K562 (cell line): ENCODE measurements at regions not wholly inside any gene's neighbourhood (a gene's known extent, or its start where the extent isn't known, plus 50 kb on each side); places are given as distances from the start of the nearest gene placed in this dataset.

Experiments used
- ATAC-seq: fragments of 200-7000 bp; cut with Tn5 transposase; 3 replicates; pipeline ENCODE4 v1.9.1; 2020; ENCODE audit warnings: moderate library complexity
- BruUV-seq: library from RNA; stranded (reverse); fragments of 400-500 nt; replicated peaks from 2 replicates; lab custom pipeline; 2021; lab: Mats Ljungman, UMichigan
- CTCF ChIA-PET: fragments of 300-600 bp; formaldehyde crosslinking; extraction: SDS; loops from one replicate; lab custom pipeline; 2021; ENCODE audit warnings: low intra/inter-chr PET ratio; lab: Yijun Ruan, JAX
- POLR2A ChIA-PET: fragments of 300-600, 350-650 bp; sonication (Branson Sonifier 250); formaldehyde crosslinking; extraction: SDS; loops from one replicate; lab custom pipeline; 2021; ENCODE audit warnings: antibody characterized with exemption, inconsistent platforms; lab: Yijun Ruan, JAX
- DNase-seq, 4 experiments: peaks; one replicate each; pipeline versions ENCODE4 v3.0.0 to v3.0.0-alpha.2; 2011 to 2018; ENCODE audit warnings: low spot score in 3 of 4, mixed read lengths in 3 of 4; ENCODE audit errors: extremely low read depth in 1 of 4
- FAIRE-seq: peaks from 2 replicates; lab custom pipeline; 2011; peaks lifted over from hg19 to GRCh38; lab: Jason Lieb, UNC
- H2AFZ ChIP-seq: 2 replicates; pipeline ENCODE4 v1.6.0; 2011; ENCODE audit warnings: low read depth, low read length, control low read depth, inconsistent platforms
- H3K27ac ChIP-seq: fragments of 200-600 bp; 3 replicates; pipeline ENCODE4 v1.8.0; 2011; ENCODE audit warnings: low read depth, mild to moderate bottlenecking, control low read depth, inconsistent platforms, low read length, moderate library complexity, mixed read lengths; ENCODE audit errors: extremely low read depth
- H3K27me3 ChIP-seq, 2 experiments: fragments of 300-600 bp in 1 of 2; 2 replicates in 1 of 2; 3 replicates in 1 of 2; pipeline versions ENCODE4 v1.6.0 to v1.8.0; 2011; ENCODE audit warnings: inconsistent platforms in 2 of 2, low read length in 2 of 2, mild to moderate bottlenecking in 1 of 2, mixed read lengths in 1 of 2, moderate library complexity in 1 of 2; ENCODE audit not compliant: control insufficient read depth in 2 of 2, insufficient read depth in 2 of 2
- H3K36me3 ChIP-seq: fragments of 300-600 bp; 3 replicates; pipeline ENCODE4 v1.8.0; 2011; ENCODE audit warnings: mild to moderate bottlenecking, low read length, inconsistent platforms; ENCODE audit not compliant: control insufficient read depth, insufficient read depth
- H3K4me1 ChIP-seq, 2 experiments: fragments of 200-600 bp in 1 of 2; replicated peaks in 1 of 2; 2 replicates in 1 of 2; 3 replicates in 1 of 2; pipeline versions ENCODE4 v1.5.1 to v1.8.0; 2011; ENCODE audit warnings: inconsistent platforms in 2 of 2, low read length in 2 of 2, mild to moderate bottlenecking in 1 of 2, mixed read lengths in 1 of 2, moderate library complexity in 1 of 2; ENCODE audit not compliant: control insufficient read depth in 2 of 2, insufficient read depth in 2 of 2
- H3K4me2 ChIP-seq: 2 replicates; pipeline ENCODE4 v1.6.1; 2011; ENCODE audit warnings: low read length, control low read depth, inconsistent platforms, mixed read lengths; ENCODE audit not compliant: insufficient read depth
- H3K4me3 ChIP-seq: fragments of 200-600 bp; sonication (generic), shearing (Covaris generic); 2 replicates; pipeline ENCODE4 v1.5.1; 2016; ENCODE audit warnings: control low read depth, inconsistent platforms
- H3K79me2 ChIP-seq: fragments of 200-600 bp; 3 replicates; pipeline ENCODE4 v1.8.0; 2011; ENCODE audit warnings: low read length, inconsistent platforms; ENCODE audit not compliant: control insufficient read depth, insufficient read depth
- H3K9ac ChIP-seq, 2 experiments: 2 replicates each; pipeline versions ENCODE4 v1.6.0 to v1.6.1; 2011; ENCODE audit warnings: low read depth in 2 of 2, low read length in 2 of 2, control low read depth in 1 of 2, inconsistent platforms in 1 of 2, mild to moderate bottlenecking in 1 of 2, mixed read lengths in 1 of 2; ENCODE audit not compliant: insufficient read depth in 1 of 2
- H3K9me1 ChIP-seq: one replicate; pipeline ENCODE4 v1.6.0; 2011; ENCODE audit warnings: inconsistent platforms, mild to moderate bottlenecking, low read length, moderate library complexity; ENCODE audit not compliant: control insufficient read depth, insufficient read depth
- H3K9me3 ChIP-seq: replicated peaks from 2 replicates; pipeline ENCODE4 v1.5.1; 2011; ENCODE audit warnings: low read depth, low read length, inconsistent platforms; ENCODE audit not compliant: control insufficient read depth, insufficient read depth
- H4K20me1 ChIP-seq: replicated peaks from 2 replicates; pipeline ENCODE4 v1.6.1; 2011; ENCODE audit warnings: low read length, inconsistent platforms, mixed read lengths; ENCODE audit not compliant: control insufficient read depth, insufficient read depth
- DEAF1 ChIP-seq: fragments of 450-650 bp; formaldehyde crosslinking; IDR thresholded peaks from 2 replicates; pipeline ENCODE4 v1.4.0; 2020; ENCODE audit warnings: mild to moderate bottlenecking, moderate library complexity
- E2F8 ChIP-seq: fragments of 450-650 bp; IDR thresholded peaks from 2 replicates; pipeline ENCODE4 v1.7.1; 2018; ENCODE audit warnings: mild to moderate bottlenecking, low read depth; ENCODE audit not compliant: partially characterized antibody
- HOMEZ ChIP-seq: fragments of 250-450 bp; sonication (Bioruptor Pico); IDR thresholded peaks from 2 replicates; pipeline ENCODE4 v1.4.0; 2020; ENCODE audit warnings: mild to moderate bottlenecking, moderate library complexity
- NR4A1 ChIP-seq, 2 experiments: fragments of 250-450 bp in 1 of 2; fragments of 450-650 bp in 1 of 2; sonication (Bioruptor Pico) in 1 of 2; IDR thresholded peaks; 2 replicates each; pipeline versions ENCODE4 v1.4.0 to v1.6.1; 2016 to 2020; ENCODE audit warnings: mild to moderate bottlenecking in 2 of 2, missing compliant biosample characterization in 1 of 2, missing genetic modification characterization in 1 of 2, moderate library complexity in 1 of 2
- TAL1 ChIP-seq: fragments of 450-650 bp; IDR thresholded peaks from 2 replicates; pipeline ENCODE4 v1.6.1; 2016; ENCODE audit warnings: mild to moderate bottlenecking
- ZNF175 ChIP-seq: fragments of 200-800 bp; sonication (Bioruptor generic); IDR thresholded peaks from 2 replicates; pipeline ENCODE4 v1.6.1; 2016; ENCODE audit warnings: low read depth, mild to moderate bottlenecking, missing genetic modification characterization, missing compliant biosample characterization
- ZNF232 ChIP-seq: sonication (generic); formaldehyde crosslinking; IDR thresholded peaks from 2 replicates; pipeline ENCODE4 v1.8.0; 2022; ENCODE audit warnings: mild to moderate bottlenecking, missing genetic modification reagents
- WGBS: fragments of 100-300 bp; shearing (Covaris generic); methylation state at CpG from one replicate; pipeline ENCODE4 v1.1.6; 2016; ENCODE audit warnings: low coverage, mixed read lengths; ENCODE audit not compliant: insufficient coverage; ENCODE audit errors: missing lambda C conversion rate; 5-methylcytosine and 5-hydroxymethylcytosine counted together
- in situ Hi-C: fragments of 300-500 bp; cut with MboI; formaldehyde crosslinking; loops from 4 replicates; pipeline ENCODE4 v1.15.0; 2018; ENCODE audit warnings: inconsistent platforms, mixed read lengths
- intact Hi-C: fragments of 100-400 bp; cut with micrococcal nuclease; formaldehyde crosslinking; loops from 2 replicates; pipeline ENCODE4 v1.14.2; 2022
- TF ChIP-seq, protein P1 (sequence below): sonication (generic); formaldehyde crosslinking; IDR thresholded peaks from 2 replicates; pipeline ENCODE4 v1.8.0; 2022; ENCODE audit warnings: mild to moderate bottlenecking, missing genetic modification reagents
- TF ChIP-seq, protein P2 (sequence below): fragments of 250-450 bp; sonication (Bioruptor Pico); IDR thresholded peaks from 2 replicates; pipeline ENCODE4 v1.5.1; 2021; ENCODE audit warnings: mild to moderate bottlenecking
- TF ChIP-seq, protein P3 (sequence below): fragments of 450-650 bp; IDR thresholded peaks from 2 replicates; pipeline ENCODE4 v1.6.1; 2016; ENCODE audit warnings: missing biosample characterization, missing genetic modification characterization

DNA sequence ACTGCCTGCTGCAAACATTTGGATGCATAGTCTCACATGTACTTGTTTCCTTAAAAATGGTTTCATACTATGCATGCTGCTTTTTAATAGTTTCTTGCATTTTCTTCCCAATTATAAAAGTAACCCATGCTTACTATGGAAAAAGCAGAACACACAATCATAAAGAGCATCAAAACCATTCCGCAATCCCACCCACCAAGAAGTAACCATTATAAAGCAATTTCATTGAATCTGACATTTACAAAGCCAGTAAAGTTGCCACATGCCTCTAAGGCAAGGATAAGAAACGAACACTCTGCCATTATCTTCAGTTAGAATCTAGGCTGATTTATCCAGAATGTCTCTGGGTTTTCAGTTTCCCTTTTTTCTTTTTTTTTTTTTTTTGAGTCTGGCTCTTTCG, 92.7 kb upstream of the OSMR start:
- no peak overlapping the region for H3K9ac ChIP-seq
- in situ Hi-C loops: no loop called here
- CTCF ChIA-PET: no interaction called here
- no peak for FAIRE-seq
- H3K27me3 ChIP-seq: peaks cover 9 to 32% of the 10 kb centered on the region in 2 experiments; a peak in 4 of 5 replicates
- BruUV-seq: no TSS peak
- TF ChIP-seq ZNF232 (CRISPR knock-in tag): no peak
- no peak for TF ChIP-seq E2F8
- TF ChIP-seq NR4A1 (CRISPR knock-in tag; IDR thresholded peaks at IDR 0.05): no peak
- no peak for TF ChIP-seq NR4A1 (tag; IDR thresholded peaks at IDR 0.05)
- TF ChIP-seq HOMEZ (CRISPR knock-in tag): no peak
- TF ChIP-seq, protein P1, sequence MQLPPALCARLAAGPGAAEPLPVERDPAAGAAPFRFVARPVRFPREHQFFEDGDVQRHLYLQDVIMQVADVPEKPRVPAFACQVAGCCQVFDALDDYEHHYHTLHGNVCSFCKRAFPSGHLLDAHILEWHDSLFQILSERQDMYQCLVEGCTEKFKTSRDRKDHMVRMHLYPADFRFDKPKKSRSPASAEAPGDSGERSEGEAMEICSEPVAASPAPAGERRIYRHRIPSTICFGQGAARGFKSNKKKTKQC: no peak
- no peak for TF ChIP-seq TAL1
- TF ChIP-seq, protein P2, sequence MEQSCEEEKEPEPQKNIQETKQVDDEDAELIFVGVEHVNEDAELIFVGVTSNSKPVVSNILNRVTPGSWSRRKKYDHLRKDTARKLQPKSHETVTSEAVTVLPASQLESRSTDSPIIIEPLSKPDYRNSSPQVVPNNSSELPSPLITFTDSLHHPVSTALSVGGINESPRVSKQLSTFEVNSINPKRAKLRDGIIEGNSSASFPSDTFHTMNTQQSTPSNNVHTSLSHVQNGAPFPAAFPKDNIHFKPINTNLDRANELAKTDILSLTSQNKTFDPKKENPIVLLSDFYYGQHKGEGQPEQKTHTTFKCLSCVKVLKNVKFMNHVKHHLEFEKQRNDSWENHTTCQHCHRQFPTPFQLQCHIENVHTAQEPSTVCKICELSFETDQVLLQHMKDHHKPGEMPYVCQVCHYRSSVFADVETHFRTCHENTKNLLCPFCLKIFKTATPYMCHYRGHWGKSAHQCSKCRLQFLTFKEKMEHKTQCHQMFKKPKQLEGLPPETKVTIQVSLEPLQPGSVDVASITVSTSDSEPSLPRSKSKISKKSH: no peak
- TF ChIP-seq ZNF175 (CRISPR knock-in tag): no peak
- no peak for TF ChIP-seq DEAF1 (CRISPR knock-in tag)
- TF ChIP-seq, protein P3, sequence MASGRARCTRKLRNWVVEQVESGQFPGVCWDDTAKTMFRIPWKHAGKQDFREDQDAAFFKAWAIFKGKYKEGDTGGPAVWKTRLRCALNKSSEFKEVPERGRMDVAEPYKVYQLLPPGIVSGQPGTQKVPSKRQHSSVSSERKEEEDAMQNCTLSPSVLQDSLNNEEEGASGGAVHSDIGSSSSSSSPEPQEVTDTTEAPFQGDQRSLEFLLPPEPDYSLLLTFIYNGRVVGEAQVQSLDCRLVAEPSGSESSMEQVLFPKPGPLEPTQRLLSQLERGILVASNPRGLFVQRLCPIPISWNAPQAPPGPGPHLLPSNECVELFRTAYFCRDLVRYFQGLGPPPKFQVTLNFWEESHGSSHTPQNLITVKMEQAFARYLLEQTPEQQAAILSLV: no peak
- TF ChIP-seq, all 486 proteins: peak for 0
- ATAC-seq (no peak), DNase-seq (no peak)
- Histone ChIP-seq H3K4me2 (no peak overlapping the region), H3K4me1 (no peaks in the 10 kb centered on the region), H3K27ac (no peak overlapping the region), H3K4me3 (no peak overlapping the region), H3K36me3 (no peaks in the 10 kb centered on the region), H4K20me1 (no peaks in the 10 kb centered on the region), H3K9me1 (no peaks in the 10 kb centered on the region), H3K9me3 (no peaks in the 10 kb centered on the region), H3K79me2 (no peaks in the 10 kb centered on the region), H2AFZ (no peak overlapping the region)
- WGBS: 5% methylated on average over 3 of the region's 3 CpGs
- intact Hi-C loops: no loop called here
- POLR2A ChIA-PET: no interaction called here
